Mesenchymal stem cell (in vitro differentiated cells and primary cell): ENCODE measurements at regions not wholly inside any gene's neighbourhood (a gene's known extent, or its start where the extent isn't known, plus 50 kb on each side); places are given as distances from the start of the nearest gene placed in this dataset.
"Not testable (repeated sequence)": the region's sequence is repeated elsewhere in the genome, so short reads cannot be mapped to it uniquely, and the experiment has no call there.

Experiments used
- DNase-seq: peaks from one replicate; pipeline ENCODE4 v3.0.0-alpha.2; 2013
- H2AFZ ChIP-seq: one replicate; pipeline ENCODE4 v1.6.1; 2013; ENCODE audit warnings: low read depth, mild to moderate bottlenecking, control low read depth, inconsistent platforms, low read length, moderate library complexity
- H2AK5ac ChIP-seq: 2 replicates; pipeline ENCODE4 v1.6.1; 2013; ENCODE audit warnings: low read length, moderate library complexity, mild to moderate bottlenecking, inconsistent platforms; ENCODE audit not compliant: severe bottlenecking
- H2BK120ac ChIP-seq: one replicate; pipeline ENCODE4 v1.6.1; 2013; ENCODE audit warnings: low read depth, mild to moderate bottlenecking, inconsistent platforms, low read length, moderate library complexity
- H2BK12ac ChIP-seq, 2 experiments: one replicate each; pipeline ENCODE4 v1.6.1; 2013; ENCODE audit warnings: inconsistent platforms in 2 of 2, low read length in 2 of 2, mild to moderate bottlenecking in 2 of 2, moderate library complexity in 2 of 2, control low read depth in 1 of 2
- H2BK15ac ChIP-seq: one replicate; pipeline ENCODE4 v1.6.1; 2013; ENCODE audit warnings: mild to moderate bottlenecking, low read depth, inconsistent platforms; ENCODE audit not compliant: poor library complexity, severe bottlenecking
- H2BK5ac ChIP-seq: 2 replicates; pipeline ENCODE4 v1.6.1; 2013; ENCODE audit warnings: low read depth, mild to moderate bottlenecking, low read length, control low read depth, inconsistent platforms; ENCODE audit not compliant: poor library complexity, severe bottlenecking
- H3K14ac ChIP-seq, 2 experiments: one replicate each; pipeline ENCODE4 v1.6.1; 2013; ENCODE audit warnings: inconsistent platforms in 2 of 2, low read length in 2 of 2, control low read depth in 1 of 2, mild to moderate bottlenecking in 1 of 2, moderate library complexity in 1 of 2
- H3K18ac ChIP-seq, 2 experiments: one replicate each; pipeline ENCODE4 v1.6.1; 2013; ENCODE audit warnings: inconsistent platforms in 2 of 2, low read length in 2 of 2, control low read depth in 1 of 2, low read depth in 1 of 2, mild to moderate bottlenecking in 1 of 2
- H3K23ac ChIP-seq, 2 experiments: one replicate each; pipeline ENCODE4 v1.6.1; 2013; ENCODE audit warnings: inconsistent platforms in 2 of 2, low read length in 2 of 2, mild to moderate bottlenecking in 2 of 2, moderate library complexity in 2 of 2, control low read depth in 1 of 2
- H3K27ac ChIP-seq: 2 replicates; pipeline ENCODE4 v1.5.1; 2013; ENCODE audit warnings: mild to moderate bottlenecking, moderate library complexity, low read length, control low read depth, inconsistent platforms; ENCODE audit not compliant: poor library complexity, severe bottlenecking
- H3K27me3 ChIP-seq, 2 experiments: 2 replicates each; pipeline versions ENCODE4 v1.6.1 to v1.7.0; 2013; ENCODE audit warnings: low read length in 2 of 2, mild to moderate bottlenecking in 2 of 2, moderate library complexity in 2 of 2, control low read depth in 1 of 2, inconsistent platforms in 1 of 2; ENCODE audit not compliant: control insufficient read depth in 1 of 2, insufficient read depth in 1 of 2
- H3K36me3 ChIP-seq, 2 experiments: 2 replicates each; pipeline versions ENCODE4 v1.6.1 to v1.7.0; 2013; ENCODE audit warnings: low read length in 2 of 2, control low read depth in 1 of 2, inconsistent platforms in 1 of 2, low read depth in 1 of 2, mild to moderate bottlenecking in 1 of 2; ENCODE audit not compliant: insufficient read depth in 2 of 2, control insufficient read depth in 1 of 2
- H3K4ac ChIP-seq, 2 experiments: one replicate each; pipeline ENCODE4 v1.6.1; 2013; ENCODE audit warnings: inconsistent platforms in 2 of 2, low read length in 2 of 2, mild to moderate bottlenecking in 2 of 2, moderate library complexity in 2 of 2, control low read depth in 1 of 2, low read depth in 1 of 2
- H3K4me1 ChIP-seq: 2 replicates; pipeline ENCODE4 v1.6.1; 2013; ENCODE audit warnings: low read depth, low read length, control low read depth; ENCODE audit not compliant: control insufficient read depth, insufficient read depth
- H3K4me2 ChIP-seq: 2 replicates; pipeline ENCODE4 v1.6.1; 2013; ENCODE audit warnings: low read length, mild to moderate bottlenecking, inconsistent platforms; ENCODE audit not compliant: poor library complexity, severe bottlenecking
- H3K4me3 ChIP-seq, 2 experiments: 2 replicates each; pipeline versions ENCODE4 v1.5.1 to v1.7.0; 2013; ENCODE audit warnings: low read length in 2 of 2, mild to moderate bottlenecking in 2 of 2, control low read depth in 1 of 2, low read depth in 1 of 2; ENCODE audit not compliant: insufficient read depth in 1 of 2
- H3K79me1 ChIP-seq: replicated peaks from 2 replicates; pipeline ENCODE4 v1.6.1; 2013; ENCODE audit warnings: mild to moderate bottlenecking, control low read depth, low read length, inconsistent platforms; ENCODE audit not compliant: poor library complexity, severe bottlenecking
- H3K9ac ChIP-seq: 2 replicates; pipeline ENCODE4 v1.7.0; 2013; ENCODE audit warnings: mild to moderate bottlenecking, low read length, moderate library complexity
- H3K9me3 ChIP-seq: 2 replicates; pipeline ENCODE4 v1.7.0; 2013; ENCODE audit warnings: mild to moderate bottlenecking, low read length; ENCODE audit not compliant: control insufficient read depth
- H4K8ac ChIP-seq: one replicate; pipeline ENCODE4 v1.6.1; 2013; ENCODE audit warnings: inconsistent platforms, mild to moderate bottlenecking, low read length, moderate library complexity
- H4K91ac ChIP-seq: one replicate; pipeline ENCODE4 v1.6.1; 2013; ENCODE audit warnings: mild to moderate bottlenecking, low read length, inconsistent platforms
- WGBS: methylation state at CpG from one replicate; pipeline ENCODE4 v1.1.7; 2013; ENCODE audit warnings: mixed read lengths; 5-methylcytosine and 5-hydroxymethylcytosine counted together

DNA sequence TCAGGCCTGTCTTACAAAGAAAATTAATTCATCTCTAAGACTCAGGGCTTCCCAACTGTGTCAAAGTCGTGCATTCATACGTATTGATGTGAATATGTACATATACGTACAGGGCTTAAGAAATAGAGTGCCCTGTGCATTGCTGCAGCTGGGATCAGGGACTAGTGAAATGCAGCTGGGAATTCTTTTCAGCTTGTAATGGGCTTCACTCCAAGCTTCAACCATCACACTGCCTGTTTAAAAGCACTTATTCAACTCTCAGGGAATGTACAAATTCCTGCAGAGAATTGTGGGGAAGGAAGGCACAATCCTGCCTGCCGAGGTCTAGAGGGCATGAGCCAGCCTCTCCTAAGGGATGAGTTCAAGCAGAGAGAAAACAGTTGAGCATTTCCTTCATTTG, 59.6 kb upstream of the MAN2A1 start:
- no peak overlapping the region for H3K14ac ChIP-seq

GRCh38 chr5:109628591-109628990, 61.1 kb upstream of the MAN2A1 start:
- Histone ChIP-seq H3K4me1 (peaks cover 1% of the 10 kb centered on the region), H4K8ac (no peak overlapping the region), H2BK15ac (no peak overlapping the region), H3K36me3 (no peaks in the 10 kb centered on the region), H3K9me3 (peaks cover 9% of the 10 kb centered on the region), H3K4me2 (no peak overlapping the region), H3K79me1 (no peaks in the 10 kb centered on the region), H3K14ac (no peak overlapping the region), H2BK120ac (no peak overlapping the region), H4K91ac (no peak overlapping the region), H2BK12ac (no peak overlapping the region), H3K27me3 (no peaks in the 10 kb centered on the region), H2AFZ (no peak overlapping the region), H3K23ac (no peak overlapping the region), H3K18ac (no peak overlapping the region), H3K9ac (no peak overlapping the region), H3K4me3 (no peak overlapping the region), H2AK5ac (no peak overlapping the region), H2BK5ac (no peak overlapping the region), H3K4ac (no peak overlapping the region), H3K27ac (no peak overlapping the region)
- DNase-seq = no peak
- 96% methylated on average over 3 of the region's 3 CpGs for WGBS

More for the DNA sequence above, 59.6 kb upstream of the MAN2A1 start:
- H2AFZ ChIP-seq = no peak overlapping the region
- no peak overlapping the region for H2BK5ac ChIP-seq
- H3K18ac ChIP-seq = no peak overlapping the region
- H4K91ac ChIP-seq = no peak overlapping the region
- no peak overlapping the region for H3K4ac ChIP-seq
- H3K9me3 ChIP-seq = peaks cover 9% of the 10 kb centered on the region
- H3K27me3 ChIP-seq = no peaks in the 10 kb centered on the region
- DNase-seq = no peak
- no peak overlapping the region for H2BK120ac ChIP-seq
- WGBS = 93% methylated on average over 4 of the region's 4 CpGs
- no peak overlapping the region for H2AK5ac ChIP-seq
- H2BK15ac ChIP-seq = no peak overlapping the region
- no peak overlapping the region for H3K4me3 ChIP-seq
- H2BK12ac ChIP-seq = no peak overlapping the region
- H3K27ac ChIP-seq = no peak overlapping the region
- no peak overlapping the region for H3K4me2 ChIP-seq
- H3K79me1 ChIP-seq = no peaks in the 10 kb centered on the region
- no peak overlapping the region for H3K9ac ChIP-seq
- no peaks in the 10 kb centered on the region for H3K36me3 ChIP-seq
- no peak overlapping the region for H3K23ac ChIP-seq
- H4K8ac ChIP-seq = no peak overlapping the region
- H3K4me1 ChIP-seq = peaks cover 1% of the 10 kb centered on the region

- H3K4ac ChIP-seq, H3K23ac ChIP-seq, H2AFZ ChIP-seq, H3K4me2 ChIP-seq, H2BK12ac ChIP-seq, H3K36me3 ChIP-seq, H3K9me3 ChIP-seq, H3K4me1 ChIP-seq, H3K9ac ChIP-seq, H3K14ac ChIP-seq, H2BK5ac ChIP-seq, H3K79me1 ChIP-seq, H4K8ac ChIP-seq, H2BK15ac ChIP-seq, H2BK120ac ChIP-seq, H3K4me3 ChIP-seq, H4K91ac ChIP-seq, H3K27ac ChIP-seq, H3K18ac ChIP-seq, H2AK5ac ChIP-seq, DNase-seq: not testable (repeated sequence)
- peaks cover 7 to 12% of the 10 kb centered on the region in 2 experiments for H3K27me3 ChIP-seq
- 94% methylated on average over 3 of the region's 5 CpGs for WGBS
Measured at GRCh38 chr5:109621266-109621665, 68.5 kb upstream of the MAN2A1 start.

- Histone ChIP-seq H3K4me2 (no peak overlapping the region), H2BK120ac (no peak overlapping the region), H2AFZ (no peak overlapping the region), H2BK15ac (no peak overlapping the region), H3K4me1 (no peaks in the 10 kb centered on the region), H3K9ac (no peak overlapping the region), H4K91ac (no peak overlapping the region), H3K27ac (no peak overlapping the region), H2BK5ac (no peak overlapping the region), H3K4ac (no peak overlapping the region), H3K14ac (no peak overlapping the region), H3K4me3 (no peak overlapping the region), H2AK5ac (no peak overlapping the region), H3K79me1 (no peaks in the 10 kb centered on the region), H3K9me3 (no peaks in the 10 kb centered on the region), H3K18ac (no peak overlapping the region), H3K23ac (no peak overlapping the region), H4K8ac (no peak overlapping the region), H2BK12ac (no peak overlapping the region), H3K36me3 (no peaks in the 10 kb centered on the region), H3K27me3 (peaks cover 10 to 13% of the 10 kb centered on the region in 2 experiments)
- no peak for DNase-seq
- 100% methylated on average over 1 of the region's 1 CpG for WGBS
Measured at GRCh38 chr5:109620651-109621050, 69.1 kb upstream of the MAN2A1 start.
